HUES48 (cell line): ENCODE measurements at regions not wholly inside any gene's neighbourhood (a gene's known extent, or its start where the extent isn't known, plus 50 kb on each side); places are given as distances from the start of the nearest gene placed in this dataset.
"Not testable (repeated sequence)": the region's sequence is repeated elsewhere in the genome, so short reads cannot be mapped to it uniquely, and the experiment has no call there.

Experiments
- H3K27ac ChIP-seq: one replicate; pipeline ENCODE4 v1.7.0; 2013; ENCODE audit warnings: low read depth, low read length, inconsistent platforms
- H3K27me3 ChIP-seq: 2 replicates; pipeline ENCODE4 v1.6.1; 2013; ENCODE audit warnings: mild to moderate bottlenecking, low read length; ENCODE audit not compliant: control insufficient read depth, insufficient read depth
- H3K36me3 ChIP-seq: 2 replicates; pipeline ENCODE4 v1.6.1; 2013; ENCODE audit warnings: low read length; ENCODE audit not compliant: control insufficient read depth, insufficient read depth
- H3K4me1 ChIP-seq: 2 replicates; pipeline ENCODE4 v1.6.1; 2013; ENCODE audit warnings: mild to moderate bottlenecking, low read length; ENCODE audit not compliant: control insufficient read depth, insufficient read depth
- H3K4me3 ChIP-seq: 2 replicates; pipeline ENCODE4 v1.5.1; 2013; ENCODE audit warnings: mild to moderate bottlenecking, low read depth, low read length
- H3K9ac ChIP-seq: 2 replicates; pipeline ENCODE4 v1.6.1; 2013; ENCODE audit warnings: mild to moderate bottlenecking, low read depth, low read length, moderate library complexity
- H3K9me3 ChIP-seq: 2 replicates; pipeline ENCODE4 v1.6.1; 2013; ENCODE audit warnings: low read length; ENCODE audit not compliant: control insufficient read depth, insufficient read depth

DNA sequence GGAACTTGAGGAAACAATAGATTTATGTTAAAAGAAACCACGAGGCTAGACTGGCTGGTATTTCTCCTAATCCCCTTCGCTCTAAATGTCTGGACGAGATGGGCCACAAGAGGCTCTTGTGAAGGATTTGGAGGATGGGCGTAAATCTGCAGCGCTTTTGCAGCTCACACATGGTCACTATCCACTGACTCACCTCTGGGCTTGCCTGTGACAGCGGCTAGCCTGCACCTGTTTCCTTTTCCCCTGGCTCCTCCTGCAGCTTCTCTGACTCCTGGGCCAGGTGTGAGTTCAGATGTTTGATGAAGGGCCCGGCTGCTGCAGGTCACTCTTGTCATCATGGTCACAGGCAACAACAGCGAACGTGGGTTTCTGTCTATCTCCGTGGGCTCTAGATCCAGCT lies 629.4 kb downstream of the CBLN4 start:
- Histone ChIP-seq H3K36me3 (no peaks in the 10 kb centered on the region), H3K27ac (no peak overlapping the region), H3K27me3 (no peaks in the 10 kb centered on the region), H3K4me1 (no peaks in the 10 kb centered on the region), H3K9ac (no peak overlapping the region), H3K4me3 (no peak overlapping the region), H3K9me3 (no peaks in the 10 kb centered on the region)

DNA sequence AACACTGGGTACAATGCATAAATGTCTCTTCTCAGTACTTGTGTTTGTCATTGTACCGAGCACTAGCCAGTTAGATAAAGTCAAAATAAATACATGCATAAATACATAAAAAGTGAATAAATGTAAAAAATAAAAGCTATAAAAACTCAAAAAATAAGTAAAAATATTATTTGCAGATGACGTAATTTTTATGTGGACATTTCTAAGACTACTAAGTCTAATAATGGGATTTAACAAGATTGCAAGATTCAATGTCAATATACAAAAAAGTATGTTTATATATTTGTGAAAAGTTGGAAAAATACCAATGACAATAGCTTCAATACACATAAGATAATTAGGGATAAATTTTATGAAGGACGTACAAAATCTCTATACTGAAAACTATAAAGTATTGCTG lies 639.6 kb downstream of the CBLN4 start:
- Histone ChIP-seq H3K36me3 (no peaks in the 10 kb centered on the region), H3K27ac (no peak overlapping the region), H3K4me3 (no peak overlapping the region), H3K9ac (no peak overlapping the region), H3K4me1 (no peaks in the 10 kb centered on the region), H3K9me3 (no peaks in the 10 kb centered on the region), H3K27me3 (no peaks in the 10 kb centered on the region)

DNA sequence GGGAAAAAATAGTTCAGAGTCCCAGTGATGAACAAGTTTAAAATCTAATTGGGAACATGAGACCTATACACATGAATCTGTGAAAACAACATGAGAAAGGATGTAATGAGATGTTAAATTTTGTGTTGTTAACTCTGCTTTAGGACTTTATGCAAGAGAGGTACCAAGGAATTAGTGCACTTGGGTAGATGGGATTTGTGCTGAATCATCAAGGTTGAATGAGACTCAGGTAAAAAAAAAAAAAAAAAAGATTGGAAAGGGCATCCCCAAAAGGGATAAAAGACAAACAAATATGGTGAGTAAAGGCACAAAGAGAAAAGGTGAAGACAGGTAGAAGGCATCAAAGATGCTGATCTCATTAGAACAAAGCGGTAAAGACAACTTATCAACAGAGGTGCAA lies 644.4 kb downstream of the CBLN4 start:
- no peaks in the 10 kb centered on the region for H3K36me3 ChIP-seq
- H3K4me3 ChIP-seq = no peak overlapping the region
- no peaks in the 10 kb centered on the region for H3K9me3 ChIP-seq
- H3K4me1 ChIP-seq = no peaks in the 10 kb centered on the region
- no peak overlapping the region for H3K27ac ChIP-seq
- H3K27me3 ChIP-seq = no peaks in the 10 kb centered on the region
- H3K9ac ChIP-seq = no peak overlapping the region

- H3K27me3 ChIP-seq = no peaks in the 10 kb centered on the region
- no peak overlapping the region for H3K9ac ChIP-seq
- no peaks in the 10 kb centered on the region for H3K36me3 ChIP-seq
- H3K4me3 ChIP-seq = no peak overlapping the region
- no peak overlapping the region for H3K27ac ChIP-seq
- no peaks in the 10 kb centered on the region for H3K4me1 ChIP-seq
- 0 out of 2 replicates have a peak, but pooled peaks cover 9% of the 10 kb centered on the region for H3K9me3 ChIP-seq
These were observed 650.6 kb downstream of the CBLN4 start for GRCh38 chr20:55354720-55355119.

DNA sequence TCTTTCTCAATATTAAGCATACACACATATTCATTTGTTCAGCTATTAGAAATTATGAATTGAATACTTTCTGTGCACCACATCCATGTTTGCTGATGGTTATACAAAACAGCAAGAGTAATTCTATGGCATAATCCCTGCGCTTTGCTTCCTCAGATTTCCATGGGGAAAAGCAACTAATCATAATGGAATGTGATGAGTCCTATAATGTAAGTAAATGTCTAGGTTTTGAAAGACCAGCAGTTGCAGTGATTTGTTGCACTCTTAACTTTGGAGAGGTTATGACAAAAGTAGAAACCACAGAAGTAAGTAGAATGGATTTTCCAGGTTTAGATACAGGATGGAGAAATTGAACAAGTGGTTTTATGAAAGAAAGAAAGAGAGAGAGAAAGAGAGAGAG lies 652.1 kb downstream of the CBLN4 start:
- Histone ChIP-seq H3K9ac (no peak overlapping the region), H3K27me3 (no peaks in the 10 kb centered on the region), H3K27ac (no peak overlapping the region), H3K4me1 (no peaks in the 10 kb centered on the region), H3K4me3 (no peak overlapping the region), H3K9me3 (0 out of 2 replicates have a peak, but pooled peaks cover 9% of the 10 kb centered on the region), H3K36me3 (no peaks in the 10 kb centered on the region)

- Histone ChIP-seq H3K4me3 (no peak overlapping the region), H3K36me3 (no peaks in the 10 kb centered on the region), H3K27me3 (no peaks in the 10 kb centered on the region), H3K27ac (no peak overlapping the region), H3K4me1 (no peaks in the 10 kb centered on the region), H3K9me3 (0 out of 2 replicates have a peak, but pooled peaks cover 9% of the 10 kb centered on the region), H3K9ac (no peak overlapping the region)
These were observed 657.1 kb downstream of the CBLN4 start for GRCh38 chr20:55348223-55348622.

DNA sequence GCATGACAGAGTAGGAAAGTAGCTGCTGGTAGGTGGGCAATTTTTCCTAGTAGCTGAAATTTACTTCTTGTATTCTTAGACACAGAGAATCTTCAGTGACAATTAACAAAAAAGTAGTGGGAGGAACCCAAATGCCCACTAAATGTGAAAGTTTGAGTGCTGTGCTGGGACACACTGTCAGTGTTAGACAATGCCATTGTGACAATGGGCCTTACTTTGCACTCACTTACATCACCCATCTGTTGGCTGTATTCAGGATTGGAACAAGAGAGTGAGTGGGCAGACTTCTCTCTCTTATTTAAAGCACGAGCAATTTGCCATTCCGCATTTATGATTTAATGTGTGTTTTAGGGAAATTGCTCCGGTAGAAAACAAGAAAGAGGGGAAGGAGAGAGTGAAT lies 662.5 kb downstream of the CBLN4 start:
- Histone ChIP-seq H3K4me1 (no peaks in the 10 kb centered on the region), H3K9ac (no peak overlapping the region), H3K36me3 (no peaks in the 10 kb centered on the region), H3K9me3 (no peaks in the 10 kb centered on the region), H3K27me3 (no peaks in the 10 kb centered on the region), H3K27ac (no peak overlapping the region), H3K4me3 (no peak overlapping the region)

GRCh38 chr20:55333798-55334197 lies 671.5 kb downstream of the CBLN4 start:
- no peak overlapping the region for H3K9ac ChIP-seq
- no peaks in the 10 kb centered on the region for H3K9me3 ChIP-seq
- H3K4me3 ChIP-seq = no peak overlapping the region
- no peak overlapping the region for H3K27ac ChIP-seq
- no peaks in the 10 kb centered on the region for H3K27me3 ChIP-seq
- H3K4me1 ChIP-seq = peaks cover 6% of the 10 kb centered on the region; the same call in 1 of the 2 replicates
- H3K36me3 ChIP-seq = no peaks in the 10 kb centered on the region

DNA sequence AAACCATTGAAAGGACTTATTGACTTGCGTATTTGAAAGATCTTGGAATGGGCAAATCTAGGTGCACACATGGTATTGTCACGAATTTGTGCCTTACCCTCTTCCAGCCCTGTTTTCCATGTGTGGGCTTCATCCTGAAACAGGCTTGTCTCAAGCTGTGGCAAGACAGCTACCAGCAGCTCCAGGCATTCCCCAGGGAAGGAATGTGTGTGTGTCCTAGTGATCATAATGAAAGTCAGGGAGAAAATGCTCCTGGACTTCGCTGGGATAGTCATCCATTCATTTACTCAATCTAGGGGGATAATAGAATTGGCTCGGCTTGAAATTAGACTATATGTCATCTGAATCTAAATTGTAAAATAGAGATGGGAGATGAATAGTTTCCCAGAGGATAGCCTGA lies 676.2 kb downstream of the CBLN4 start:
- H3K27me3 ChIP-seq = no peaks in the 10 kb centered on the region
- no peak overlapping the region for H3K9ac ChIP-seq
- H3K4me1 ChIP-seq = peaks cover 6% of the 10 kb centered on the region; the same call in 1 of the 2 replicates
- H3K9me3 ChIP-seq = no peaks in the 10 kb centered on the region
- no peak overlapping the region for H3K27ac ChIP-seq
- no peaks in the 10 kb centered on the region for H3K36me3 ChIP-seq
- no peak overlapping the region for H3K4me3 ChIP-seq

- peaks cover 5% of the 10 kb centered on the region; the same call in 1 of the 2 replicates for H3K4me1 ChIP-seq
- no peaks in the 10 kb centered on the region for H3K36me3 ChIP-seq
- H3K9me3 ChIP-seq = no peaks in the 10 kb centered on the region
- no peaks in the 10 kb centered on the region for H3K27me3 ChIP-seq
- H3K4me3 ChIP-seq = no peak overlapping the region
- no peak overlapping the region for H3K27ac ChIP-seq
- no peak overlapping the region for H3K9ac ChIP-seq
These were observed 682.6 kb downstream of the CBLN4 start for GRCh38 chr20:55322745-55323144.

GRCh38 chr20:55316753-55317152 lies 688.6 kb downstream of the CBLN4 start:
- Histone ChIP-seq H3K4me3 (no peak overlapping the region), H3K36me3 (no peaks in the 10 kb centered on the region), H3K9ac (no peak overlapping the region), H3K27me3 (no peaks in the 10 kb centered on the region), H3K4me1 (no peaks in the 10 kb centered on the region), H3K9me3 (no peaks in the 10 kb centered on the region), H3K27ac (no peak overlapping the region)

- not testable (repeated sequence) for H3K36me3 ChIP-seq, H3K9me3 ChIP-seq, H3K4me3 ChIP-seq, H3K9ac ChIP-seq, H3K27ac ChIP-seq, H3K27me3 ChIP-seq, H3K4me1 ChIP-seq
These were observed 694.5 kb downstream of the CBLN4 start for GRCh38 chr20:55310844-55311243.
